VCaP (cell line): ENCODE measurements at regions not wholly inside any gene's neighbourhood (a gene's known extent, or its start where the extent isn't known, plus 50 kb on each side); places are given as distances from the start of the nearest gene placed in this dataset.
"Not testable (repeated sequence)": the region's sequence is repeated elsewhere in the genome, so short reads cannot be mapped to it uniquely, and the experiment has no call there.

ENCODE experiments used
- H3K27ac ChIP-seq: fragments of 450-650 bp; 2 replicates; pipeline ENCODE4 v1.5.1; 2017
- TF ChIP-seq, protein P1 (sequence below): fragments of 450-650 bp; conservative IDR thresholded peaks from 2 replicates; pipeline ENCODE4 v1.5.1; 2017; ENCODE audit warnings: mild to moderate bottlenecking, moderate library complexity

GRCh38 chr5:123992641-123993040, 480.7 kb downstream of the CSNK1G3 start:
- TF ChIP-seq, protein P1, sequence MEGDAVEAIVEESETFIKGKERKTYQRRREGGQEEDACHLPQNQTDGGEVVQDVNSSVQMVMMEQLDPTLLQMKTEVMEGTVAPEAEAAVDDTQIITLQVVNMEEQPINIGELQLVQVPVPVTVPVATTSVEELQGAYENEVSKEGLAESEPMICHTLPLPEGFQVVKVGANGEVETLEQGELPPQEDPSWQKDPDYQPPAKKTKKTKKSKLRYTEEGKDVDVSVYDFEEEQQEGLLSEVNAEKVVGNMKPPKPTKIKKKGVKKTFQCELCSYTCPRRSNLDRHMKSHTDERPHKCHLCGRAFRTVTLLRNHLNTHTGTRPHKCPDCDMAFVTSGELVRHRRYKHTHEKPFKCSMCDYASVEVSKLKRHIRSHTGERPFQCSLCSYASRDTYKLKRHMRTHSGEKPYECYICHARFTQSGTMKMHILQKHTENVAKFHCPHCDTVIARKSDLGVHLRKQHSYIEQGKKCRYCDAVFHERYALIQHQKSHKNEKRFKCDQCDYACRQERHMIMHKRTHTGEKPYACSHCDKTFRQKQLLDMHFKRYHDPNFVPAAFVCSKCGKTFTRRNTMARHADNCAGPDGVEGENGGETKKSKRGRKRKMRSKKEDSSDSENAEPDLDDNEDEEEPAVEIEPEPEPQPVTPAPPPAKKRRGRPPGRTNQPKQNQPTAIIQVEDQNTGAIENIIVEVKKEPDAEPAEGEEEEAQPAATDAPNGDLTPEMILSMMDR = no peak
- H3K27ac ChIP-seq = peak overlapping the region; percentile 20; the same call in 1 of the 2 replicates

DNA sequence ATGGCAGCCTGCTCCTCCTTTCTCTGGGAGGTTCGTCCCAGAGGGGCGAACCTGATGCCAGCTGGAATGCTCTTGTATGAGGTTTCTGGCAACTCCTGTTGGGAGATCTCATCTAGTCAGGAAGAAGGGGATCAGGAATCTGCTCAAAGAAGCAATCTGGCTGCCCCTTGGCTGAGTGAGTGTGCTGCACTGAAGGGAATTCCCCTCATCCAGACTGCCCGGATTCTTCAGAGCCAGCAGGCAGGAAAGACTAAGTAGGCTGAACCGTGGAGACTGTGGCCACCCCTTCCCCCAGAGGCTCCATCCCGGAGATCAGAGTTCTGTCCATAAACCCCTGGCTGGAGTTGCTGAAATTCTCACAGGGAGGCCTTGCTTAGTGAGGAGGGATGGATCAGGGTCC, 476.0 kb downstream of the CSNK1G3 start:
- TF ChIP-seq, protein P1 = no peak
- H3K27ac ChIP-seq = no peak overlapping the region

DNA sequence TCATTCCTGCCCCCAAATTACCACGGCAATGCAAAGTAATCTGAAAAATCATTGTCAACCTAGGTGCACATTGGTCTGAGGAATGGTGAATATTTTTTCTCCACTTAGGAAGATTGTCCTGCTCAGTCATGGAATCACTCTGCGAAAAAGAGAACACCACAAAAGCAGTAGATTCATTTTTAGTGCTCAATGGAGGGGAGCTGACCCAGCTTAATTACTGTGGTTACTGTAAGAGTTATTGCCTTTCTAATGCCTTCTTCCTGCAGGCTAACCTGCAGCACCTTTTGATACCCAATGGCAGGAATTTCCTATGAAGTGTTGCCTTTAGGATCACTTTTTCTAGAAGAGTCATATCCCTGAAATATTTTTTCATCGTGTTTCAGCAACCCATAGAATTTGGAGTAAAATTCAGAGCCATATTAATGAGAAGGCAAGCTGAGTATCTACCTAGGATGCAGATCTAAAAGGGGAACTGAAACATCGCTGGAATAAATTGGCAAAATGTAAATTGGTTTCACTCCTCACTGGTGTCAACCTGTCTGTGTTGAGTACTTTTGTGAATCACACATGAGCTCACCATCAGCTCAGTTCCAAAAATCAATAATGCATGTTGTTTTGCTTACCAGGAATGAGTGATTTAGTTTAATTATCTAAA, 464.5 kb downstream of the CSNK1G3 start:
- no peak overlapping the region for H3K27ac ChIP-seq
- TF ChIP-seq, protein P1 = no peak

DNA sequence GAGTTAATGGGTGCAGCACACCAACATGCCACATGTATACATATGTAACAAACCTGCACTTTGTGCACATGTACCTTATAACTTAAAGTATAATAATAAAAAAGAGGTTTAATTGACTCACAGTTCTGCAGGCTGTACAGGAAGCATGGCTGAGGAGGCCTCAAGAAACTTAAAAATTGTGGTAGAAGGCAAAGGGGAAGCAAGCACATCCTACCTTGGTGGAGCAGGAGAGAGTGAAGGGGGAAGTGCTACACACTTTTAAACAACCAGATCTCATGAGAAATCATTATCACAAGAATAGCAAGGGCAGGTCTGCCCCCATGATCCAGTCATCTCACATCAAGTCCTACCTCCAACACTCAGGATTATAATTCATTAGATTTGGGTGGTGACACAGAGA, 463.5 kb downstream of the CSNK1G3 start:
- not testable (repeated sequence) for H3K27ac ChIP-seq

DNA sequence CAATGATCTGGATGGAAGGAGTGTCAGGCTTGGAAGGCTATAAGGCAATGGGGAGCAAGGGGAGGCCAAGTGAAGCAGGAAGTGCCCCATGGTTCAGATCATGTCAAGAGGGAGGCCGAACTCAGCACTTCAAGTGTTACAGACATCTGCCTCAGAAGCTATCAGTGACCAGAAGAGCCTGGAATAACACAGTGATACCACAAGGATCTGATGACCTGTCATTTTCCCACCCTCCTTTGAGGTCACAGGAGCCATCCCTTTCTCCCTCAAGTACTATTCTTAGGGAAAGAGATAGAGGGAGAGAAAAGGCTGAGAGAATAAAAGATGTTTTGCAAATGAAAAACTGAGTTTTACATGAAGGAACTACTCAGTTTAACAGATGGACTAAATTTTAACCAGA, 454.8 kb downstream of the CSNK1G3 start:
- TF ChIP-seq, protein P1 = no peak
- H3K27ac ChIP-seq = no peak overlapping the region

- no peak overlapping the region for H3K27ac ChIP-seq
- TF ChIP-seq, protein P1 = no peak
Observed at GRCh38 chr5:123965626-123966025, 453.6 kb downstream of the CSNK1G3 start.

DNA sequence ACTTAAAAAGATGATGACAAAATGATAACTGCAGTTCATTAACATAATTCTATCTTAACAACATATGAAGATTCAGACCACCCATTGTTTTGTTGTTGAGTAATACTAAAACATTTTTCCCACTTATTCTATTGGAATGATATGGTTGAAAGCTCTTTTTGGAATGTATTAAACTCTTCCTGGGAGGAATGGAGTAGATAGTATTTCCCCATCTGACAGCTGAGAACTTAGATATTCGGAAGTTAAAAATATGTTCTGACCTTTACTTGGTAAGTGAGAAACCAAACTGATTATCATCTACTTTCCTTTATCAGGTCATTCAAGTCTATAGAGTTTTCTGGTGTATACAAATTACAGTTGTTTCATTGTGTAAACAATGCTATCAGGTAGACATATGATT, 452.9 kb downstream of the CSNK1G3 start:
- TF ChIP-seq, protein P1 = no peak
- no peak overlapping the region for H3K27ac ChIP-seq

GRCh38 chr5:123960526-123960925, 448.5 kb downstream of the CSNK1G3 start:
- TF ChIP-seq, protein P1 = no peak
- H3K27ac ChIP-seq = no peak overlapping the region
